ENCODE measurements at regions not wholly inside any gene's neighbourhood (a gene's known extent, or its start where the extent isn't known, plus 50 kb on each side); places are given as distances from the start of the nearest gene placed in this dataset.

- intact Hi-C loops (cut with DNase I) = no loop called here
- no peak overlapping the region for H3K4me3 ChIP-seq
- H3K27me3 ChIP-seq = no peaks in the 10 kb centered on the region
- H3K27ac ChIP-seq = no peak overlapping the region
- no peaks in the 10 kb centered on the region for H3K36me3 ChIP-seq
- no peaks in the 10 kb centered on the region for H3K9me3 ChIP-seq
- H3K4me1 ChIP-seq (ENCODE audit: insufficient read depth) = no peaks in the 10 kb centered on the region
- WGBS, 3 donors = 90 to 97% (median 93%) methylated on average over 4 of the region's 4 CpGs
- no peak for DNase-seq
- TF ChIP-seq POLR2A (IDR thresholded peaks at IDR 0.05) (no peak), CTCF (IDR thresholded peaks at IDR 0.05) (no peak), EP300 (IDR thresholded peaks at IDR 0.05) (no peak)
Measured at GRCh38 chr10:125219776-125220175, 59.4 kb upstream of the CTBP2 start.

DNA sequence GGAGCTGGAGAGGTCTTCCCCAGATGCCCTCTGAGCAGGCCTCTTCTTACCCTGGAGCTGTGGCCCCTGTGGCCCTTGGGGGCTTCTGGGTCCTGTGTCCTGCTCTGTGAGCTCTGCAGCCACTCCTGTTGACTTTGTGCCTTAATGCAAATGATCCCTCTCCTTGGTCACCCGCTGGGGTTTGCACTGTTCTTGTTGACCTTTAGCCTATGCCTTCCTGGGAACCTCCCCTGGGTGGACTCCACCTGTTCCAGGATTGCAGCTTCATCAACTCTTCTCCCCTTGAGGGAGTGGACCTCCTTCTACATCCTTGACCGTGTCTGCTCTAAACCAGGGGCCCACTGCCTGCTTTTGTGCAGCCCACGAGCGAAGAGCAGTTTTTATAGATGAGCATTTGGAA, 58.6 kb upstream of the CTBP2 start:
- Histone ChIP-seq H3K9me3 (no peaks in the 10 kb centered on the region), H3K27ac (no peak overlapping the region), H3K4me3 (no peak overlapping the region), H3K36me3 (no peaks in the 10 kb centered on the region), H3K4me1 (ENCODE audit: insufficient read depth) (no peaks in the 10 kb centered on the region), H3K27me3 (no peaks in the 10 kb centered on the region)
- 90 to 94% (median 92%) methylated on average over 4 of the region's 4 CpGs for WGBS, 3 donors
- intact Hi-C loops (cut with DNase I) = no loop called here
- DNase-seq = no peak
- TF ChIP-seq POLR2A (IDR thresholded peaks at IDR 0.05) (no peak), EP300 (IDR thresholded peaks at IDR 0.05) (no peak), CTCF (IDR thresholded peaks at IDR 0.05) (no peak)

DNA sequence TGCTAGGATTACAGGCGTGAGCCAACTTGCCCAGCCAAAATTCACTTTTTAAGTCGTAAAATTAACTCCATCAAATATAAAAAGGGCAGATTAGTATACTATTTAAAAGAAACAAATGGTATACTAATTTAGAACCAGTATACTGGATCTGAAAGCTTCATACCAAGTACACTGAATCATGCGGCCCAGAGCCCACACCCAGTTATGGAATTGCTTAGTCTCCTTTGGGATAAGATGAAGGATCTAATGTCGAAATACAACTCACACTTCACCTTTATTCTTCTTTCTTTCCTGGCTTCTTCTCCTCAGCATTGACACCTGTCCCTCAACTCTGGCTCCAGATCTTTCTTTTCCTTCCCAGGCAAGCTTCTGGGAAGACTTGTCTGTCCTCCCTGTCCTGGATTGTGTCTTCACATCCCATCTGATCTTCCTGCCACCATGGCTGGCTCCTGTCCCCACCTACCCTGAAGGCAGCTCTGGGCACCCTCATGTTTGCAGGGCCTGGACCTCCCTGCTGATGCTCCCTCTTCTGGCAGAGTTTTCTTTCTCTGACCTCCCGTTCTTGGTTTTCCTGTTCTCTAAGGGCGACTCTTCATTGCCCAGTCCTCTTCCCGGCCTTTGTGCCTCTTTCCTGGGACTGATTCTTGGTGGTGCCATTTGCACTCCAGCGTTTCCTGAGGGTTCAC, 57.8 kb upstream of the CTBP2 start:
- H3K4me3 ChIP-seq = no peak overlapping the region
- intact Hi-C loops (cut with DNase I) = no loop called here
- no peaks in the 10 kb centered on the region for H3K36me3 ChIP-seq
- H3K4me1 ChIP-seq (ENCODE audit: insufficient read depth) = no peaks in the 10 kb centered on the region
- no peaks in the 10 kb centered on the region for H3K9me3 ChIP-seq
- no peaks in the 10 kb centered on the region for H3K27me3 ChIP-seq
- H3K27ac ChIP-seq = no peak overlapping the region
- no peak for DNase-seq
- TF ChIP-seq CTCF (IDR thresholded peaks at IDR 0.05) (no peak), EP300 (IDR thresholded peaks at IDR 0.05) (no peak), POLR2A (IDR thresholded peaks at IDR 0.05) (no peak)
- 81 to 88% (median 81%) methylated on average over 8 of the region's 8 CpGs for WGBS, 3 donors

GRCh38 chr10:125216861-125217260, 56.5 kb upstream of the CTBP2 start:
- no peak for DNase-seq
- H3K27ac ChIP-seq = no peak overlapping the region
- H3K4me3 ChIP-seq = no peak overlapping the region
- TF ChIP-seq EP300 (IDR thresholded peaks at IDR 0.05) (no peak), POLR2A (IDR thresholded peaks at IDR 0.05) (no peak), CTCF (IDR thresholded peaks at IDR 0.05) (no peak)
- no peaks in the 10 kb centered on the region for H3K4me1 ChIP-seq (ENCODE audit: insufficient read depth)
- 75 to 83% (median 78%) methylated on average over 5 of the region's 5 CpGs for WGBS, 3 donors
- H3K27me3 ChIP-seq = no peaks in the 10 kb centered on the region
- no peaks in the 10 kb centered on the region for H3K36me3 ChIP-seq
- intact Hi-C loops (cut with DNase I) = no loop called here
- H3K9me3 ChIP-seq = no peaks in the 10 kb centered on the region

All from ovary (tissue), 7 donors.